HG03565 (cell line): ENCODE measurements at regions not wholly inside any gene's neighbourhood (a gene's known extent, or its start where the extent isn't known, plus 50 kb on each side); places are given as distances from the start of the nearest gene placed in this dataset.

ENCODE experiments used
- ATAC-seq: cut with Tn5 transposase; IDR thresholded peaks from one replicate; pipeline ENCODE4 v1.9.1; 2021; ENCODE audit warnings: mild to moderate bottlenecking, moderate library complexity; ENCODE audit not compliant: unreplicated experiment

- ATAC-seq, result no peak
Measured at GRCh38 chr16:85971902-85972638, 73.1 kb downstream of the IRF8 start.

- ATAC-seq, result no peak
Measured at GRCh38 chr16:85974428-85975375, 75.7 kb downstream of the IRF8 start.

DNA sequence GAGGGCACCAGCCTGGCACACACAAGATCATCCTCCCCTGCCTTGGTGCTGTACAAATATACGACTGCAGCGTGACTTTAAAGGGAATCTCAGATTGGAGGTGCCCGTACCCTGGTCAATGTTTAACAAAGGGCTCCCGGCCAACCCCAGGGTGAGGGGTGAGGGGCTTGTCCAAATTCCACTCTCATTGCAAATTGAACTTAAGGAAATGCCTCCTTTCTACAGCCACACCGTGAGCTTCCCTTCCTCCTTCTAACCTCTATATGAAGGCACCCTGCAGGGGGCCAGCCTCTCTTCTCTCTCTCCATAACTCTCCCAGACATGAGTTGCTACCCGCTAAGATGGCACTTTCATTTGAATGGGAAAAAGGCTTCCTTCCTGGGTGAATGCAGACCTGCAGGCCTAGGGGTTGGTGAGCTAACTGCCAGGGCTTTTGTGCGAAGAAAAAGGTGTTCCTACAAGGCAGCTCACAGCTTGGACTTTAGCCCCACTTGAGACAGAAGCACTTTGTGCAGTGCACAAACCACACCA is 76.6 kb downstream of the IRF8 start:
- no peak for ATAC-seq

GRCh38 chr16:85978291-85978775 is 79.4 kb downstream of the IRF8 start:
- ATAC-seq, result no peak

DNA sequence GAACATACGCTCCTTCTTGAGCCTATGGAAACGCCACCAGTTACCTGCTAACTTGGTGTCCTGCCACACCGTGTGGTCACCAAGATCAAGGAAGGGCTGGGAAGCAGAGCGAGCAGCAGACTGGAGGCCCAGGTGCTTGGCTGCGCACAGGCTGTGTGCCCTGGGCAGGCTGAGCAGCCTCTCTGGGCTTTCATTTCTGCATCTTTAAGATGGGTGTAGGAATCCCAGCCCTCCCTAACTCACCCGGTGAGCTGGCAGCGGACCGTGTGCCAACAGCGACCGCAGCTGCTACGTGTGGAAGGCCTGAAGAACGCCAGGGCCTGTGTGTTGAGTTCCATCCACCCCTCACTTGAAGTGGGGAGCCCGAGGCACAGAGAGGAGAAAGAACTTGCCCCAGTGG is 80.0 kb downstream of the IRF8 start:
- ATAC-seq, result no peak

GRCh38 chr16:85979605-85980004 is 80.6 kb downstream of the IRF8 start:
- ATAC-seq, result no peak

GRCh38 chr16:85980686-85981085 is 81.7 kb downstream of the IRF8 start:
- no peak for ATAC-seq

GRCh38 chr16:85981826-85982562 is 83.0 kb downstream of the IRF8 start:
- no peak for ATAC-seq

- no peak for ATAC-seq
Measured at GRCh38 chr16:85982563-85982939, 83.6 kb downstream of the IRF8 start.

DNA sequence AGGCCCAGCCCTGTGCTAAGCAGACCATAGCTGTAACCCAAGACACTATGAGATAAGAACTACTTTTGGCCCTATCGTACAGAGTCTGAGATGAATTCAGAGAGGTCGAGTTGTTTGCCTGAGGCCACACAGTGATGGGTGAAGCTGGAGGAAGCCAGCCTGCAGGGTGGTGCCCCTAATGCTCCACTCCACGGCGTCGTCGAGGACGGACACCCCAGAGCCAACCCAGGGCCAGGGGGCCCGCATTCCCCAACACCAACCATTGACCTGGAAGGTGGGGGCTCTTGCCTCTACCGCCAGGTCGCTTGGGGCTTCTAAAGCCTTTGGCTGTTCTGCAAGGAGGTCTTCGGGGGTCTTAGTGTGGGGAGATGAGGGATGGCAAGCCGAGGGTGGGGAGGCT is 84.1 kb downstream of the IRF8 start:
- no peak for ATAC-seq

- ATAC-seq, result no peak
Measured at GRCh38 chr16:85983606-85984230, 84.8 kb downstream of the IRF8 start.

GRCh38 chr16:85984231-85984880 is 85.4 kb downstream of the IRF8 start:
- no peak for ATAC-seq

DNA sequence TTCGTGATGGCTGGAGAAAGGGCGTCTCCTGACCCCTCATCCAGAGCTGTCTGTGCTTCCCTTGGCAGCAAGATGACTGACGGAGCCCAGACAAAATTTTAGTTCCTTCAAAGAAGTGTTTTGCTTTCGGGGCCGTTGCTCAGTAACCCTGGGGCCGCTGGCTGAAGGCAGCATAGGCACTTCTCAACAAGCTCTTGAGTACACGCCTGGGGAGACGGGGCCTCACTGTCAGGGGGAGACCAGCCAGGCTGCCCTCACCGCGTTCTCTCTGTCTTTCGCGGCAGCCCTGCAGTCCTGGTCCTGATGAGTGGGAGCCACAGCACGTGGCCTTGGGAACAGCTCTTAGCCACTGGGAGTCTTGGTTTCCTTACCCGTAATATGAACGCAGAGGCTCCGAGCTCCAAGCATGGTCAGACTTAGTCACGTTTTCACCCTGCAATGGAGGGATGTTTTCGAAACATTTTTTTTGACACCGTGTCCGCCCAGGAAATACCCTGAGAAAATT is 86.0 kb downstream of the IRF8 start:
- ATAC-seq, result no peak

DNA sequence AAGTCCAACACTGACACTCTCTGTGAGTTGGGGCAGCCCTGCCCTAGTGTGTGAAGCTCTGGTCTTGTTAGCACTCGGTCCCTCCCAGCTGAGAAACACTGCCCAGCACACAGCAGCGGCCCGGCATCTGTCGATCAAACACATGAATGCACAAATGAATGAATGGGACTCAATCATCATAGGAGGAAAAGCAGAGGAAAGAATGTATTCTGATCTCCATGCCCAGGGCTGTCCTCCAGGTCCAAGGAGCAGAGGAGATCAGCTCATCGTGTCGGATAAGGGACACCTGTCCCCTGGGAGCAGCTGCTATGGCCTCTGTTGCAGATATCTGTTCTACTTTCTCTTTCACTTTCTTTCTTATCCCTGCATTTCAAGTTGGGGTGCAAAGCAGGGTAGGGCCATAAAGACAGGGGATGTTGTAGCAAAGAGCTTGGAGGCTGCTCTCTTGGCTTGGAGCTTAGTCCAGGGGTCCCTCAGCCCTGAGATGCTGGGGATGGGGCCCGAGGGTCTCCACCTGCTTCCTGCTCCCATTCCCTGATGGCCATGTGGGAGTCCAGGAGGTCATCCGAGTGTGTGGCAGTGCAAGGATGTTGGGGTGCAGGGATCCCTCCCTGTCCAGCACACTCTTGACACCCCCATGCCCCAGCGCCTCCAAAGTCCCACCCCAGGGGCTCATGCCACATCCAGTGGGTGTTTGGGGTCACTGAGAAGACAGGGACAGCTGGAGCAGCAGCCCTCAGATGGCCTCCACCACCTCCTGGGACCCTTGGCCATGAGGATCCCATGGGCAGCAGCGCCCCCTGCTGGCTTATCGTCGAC is 88.2 kb downstream of the IRF8 start:
- ATAC-seq, result no peak

- ATAC-seq, result no peak
Measured at GRCh38 chr16:85987750-85988078, 88.8 kb downstream of the IRF8 start.

- ATAC-seq, result no peak
Measured at GRCh38 chr16:85988306-85988705, 89.3 kb downstream of the IRF8 start.

DNA sequence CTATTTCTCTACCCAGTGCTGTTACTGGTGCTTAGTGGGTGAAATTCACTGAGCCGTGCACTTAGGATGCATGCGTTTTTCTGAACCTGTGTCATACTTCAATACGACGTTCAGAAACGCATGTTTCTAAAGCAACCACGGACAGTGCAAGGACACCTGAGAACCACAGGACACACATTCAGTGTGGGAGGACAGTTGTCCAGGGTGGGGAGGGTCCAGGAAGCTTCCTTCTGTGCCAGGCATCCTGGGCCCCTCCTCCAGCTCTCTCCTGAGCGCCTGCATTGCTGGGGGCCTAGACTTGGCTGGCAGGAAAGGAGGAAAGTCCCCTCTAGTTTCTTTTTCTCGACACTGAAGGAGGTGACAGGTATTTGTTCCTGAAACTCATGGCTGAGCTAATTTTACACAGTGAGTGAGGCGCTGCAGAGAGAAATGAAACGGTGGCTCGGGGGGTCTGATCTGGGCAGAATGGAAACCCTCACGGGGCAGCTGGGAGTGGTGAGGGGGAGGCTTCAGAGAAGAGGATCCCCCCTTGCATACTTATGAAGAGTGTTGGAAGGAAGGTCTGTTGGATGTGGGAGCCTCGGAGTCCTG is 89.9 kb downstream of the IRF8 start:
- no peak for ATAC-seq

- ATAC-seq, result no peak
Measured at GRCh38 chr16:85989376-85989775, 90.4 kb downstream of the IRF8 start.
